ENCODE measurements at regions not wholly inside any gene's neighbourhood (a gene's known extent, or its start where the extent isn't known, plus 50 kb on each side); places are given as distances from the start of the nearest gene placed in this dataset.

GRCh38 chr14:87179936-87180335 lies 813.0 kb downstream of the GALC start:
- no peak for TF ChIP-seq CTCF (IDR thresholded peaks at IDR 0.05; ENCODE audit: borderline replicate concordance, extremely low read depth, low read length, poor library complexity, severe bottlenecking)
- TF ChIP-seq EZH2 (IDR thresholded peaks at IDR 0.05; ENCODE audit: borderline replicate concordance, low read depth, low read length, severe bottlenecking): no peak
- no peak for ATAC-seq (ENCODE audit: insufficient read depth, low read depth)
- DNase-seq: no peak

GRCh38 chr14:87178277-87178676 lies 814.7 kb downstream of the GALC start:
- Histone ChIP-seq H2AFZ (ENCODE audit: low read depth, low read length) (no peak overlapping the region), H4K20me1 (ENCODE audit: insufficient read depth, low read length) (no peaks in the 10 kb centered on the region), H3K4me1 (ENCODE audit: insufficient read depth, low read length) (no peaks in the 10 kb centered on the region), H3K27me3 (ENCODE audit: insufficient read depth, low read length, poor library complexity) (no peaks in the 10 kb centered on the region), H3K79me2 (ENCODE audit: insufficient read depth, low read length) (no peaks in the 10 kb centered on the region), H3K9me3 (ENCODE audit: insufficient read depth, low read length, severe bottlenecking) (no peaks in the 10 kb centered on the region), H3K27ac (ENCODE audit: low read length) (no peak overlapping the region), H3K36me3 (ENCODE audit: insufficient read depth, low read length) (no peaks in the 10 kb centered on the region), H3K4me2 (ENCODE audit: insufficient read depth, low read length) (no peak overlapping the region), H3K4me3 (ENCODE audit: low read depth in 1 of 2, low read length in 2 of 2) (no peak overlapping the region), H3K9ac (ENCODE audit: low read depth, low read length) (no peak overlapping the region)
- no peak for DNase-seq
- TF ChIP-seq EZH2 (IDR thresholded peaks at IDR 0.05; ENCODE audit: borderline replicate concordance, low read depth, low read length, severe bottlenecking) (no peak), CTCF (IDR thresholded peaks at IDR 0.05; ENCODE audit: borderline replicate concordance, extremely low read depth, low read length, poor library complexity, severe bottlenecking) (no peak)
- no peak for ATAC-seq (ENCODE audit: insufficient read depth, low read depth)

More at GRCh38 chr14:87179936-87180335, 813.0 kb downstream of the GALC start:
- Histone ChIP-seq H3K27me3 (ENCODE audit: insufficient read depth, low read length, poor library complexity) (no peaks in the 10 kb centered on the region), H3K4me2 (ENCODE audit: insufficient read depth, low read length) (no peak overlapping the region), H3K36me3 (ENCODE audit: insufficient read depth, low read length) (no peaks in the 10 kb centered on the region), H3K9ac (ENCODE audit: low read depth, low read length) (no peak overlapping the region), H4K20me1 (ENCODE audit: insufficient read depth, low read length) (no peaks in the 10 kb centered on the region), H3K79me2 (ENCODE audit: insufficient read depth, low read length) (no peaks in the 10 kb centered on the region), H3K4me3 (ENCODE audit: low read depth in 1 of 2, low read length in 2 of 2) (no peak overlapping the region), H3K4me1 (ENCODE audit: insufficient read depth, low read length) (no peaks in the 10 kb centered on the region), H3K27ac (ENCODE audit: low read length) (no peak overlapping the region), H3K9me3 (ENCODE audit: insufficient read depth, low read length, severe bottlenecking) (no peaks in the 10 kb centered on the region), H2AFZ (ENCODE audit: low read depth, low read length) (no peak overlapping the region)

GRCh38 chr14:87175175-87175574 lies 817.8 kb downstream of the GALC start:
- no peaks in the 10 kb centered on the region for H3K27me3 ChIP-seq (ENCODE audit: insufficient read depth, low read length, poor library complexity)
- no peaks in the 10 kb centered on the region for H3K4me1 ChIP-seq (ENCODE audit: insufficient read depth, low read length)
- no peak overlapping the region for H3K9ac ChIP-seq (ENCODE audit: low read depth, low read length)
- DNase-seq (no peak), ATAC-seq (ENCODE audit: insufficient read depth, low read depth) (no peak)
- no peak overlapping the region for H3K4me2 ChIP-seq (ENCODE audit: insufficient read depth, low read length)
- no peak overlapping the region for H3K4me3 ChIP-seq (ENCODE audit: low read depth in 1 of 2, low read length in 2 of 2)
- H3K9me3 ChIP-seq (ENCODE audit: insufficient read depth, low read length, severe bottlenecking): no peaks in the 10 kb centered on the region
- no peaks in the 10 kb centered on the region for H3K36me3 ChIP-seq (ENCODE audit: insufficient read depth, low read length)
- no peaks in the 10 kb centered on the region for H3K79me2 ChIP-seq (ENCODE audit: insufficient read depth, low read length)
- no peak overlapping the region for H3K27ac ChIP-seq (ENCODE audit: low read length)
- H4K20me1 ChIP-seq (ENCODE audit: insufficient read depth, low read length): no peaks in the 10 kb centered on the region
- no peak overlapping the region for H2AFZ ChIP-seq (ENCODE audit: low read depth, low read length)
- TF ChIP-seq EZH2 (IDR thresholded peaks at IDR 0.05; ENCODE audit: borderline replicate concordance, low read depth, low read length, severe bottlenecking) (no peak), CTCF (IDR thresholded peaks at IDR 0.05; ENCODE audit: borderline replicate concordance, extremely low read depth, low read length, poor library complexity, severe bottlenecking) (no peak)

GRCh38 chr14:87171141-87171540 lies 821.8 kb downstream of the GALC start:
- H3K27me3 ChIP-seq (ENCODE audit: insufficient read depth, low read length, poor library complexity): no peaks in the 10 kb centered on the region
- H3K79me2 ChIP-seq (ENCODE audit: insufficient read depth, low read length): no peaks in the 10 kb centered on the region
- H3K4me3 ChIP-seq (ENCODE audit: low read depth in 1 of 2, low read length in 2 of 2): no peak overlapping the region
- H3K4me2 ChIP-seq (ENCODE audit: insufficient read depth, low read length): no peak overlapping the region
- no peak overlapping the region for H3K27ac ChIP-seq (ENCODE audit: low read length)
- no peak overlapping the region for H2AFZ ChIP-seq (ENCODE audit: low read depth, low read length)
- H4K20me1 ChIP-seq (ENCODE audit: insufficient read depth, low read length): no peaks in the 10 kb centered on the region
- ATAC-seq (ENCODE audit: insufficient read depth, low read depth) (no peak), DNase-seq (no peak)
- no peaks in the 10 kb centered on the region for H3K9me3 ChIP-seq (ENCODE audit: insufficient read depth, low read length, severe bottlenecking)
- no peaks in the 10 kb centered on the region for H3K4me1 ChIP-seq (ENCODE audit: insufficient read depth, low read length)
- TF ChIP-seq CTCF (IDR thresholded peaks at IDR 0.05; ENCODE audit: borderline replicate concordance, extremely low read depth, low read length, poor library complexity, severe bottlenecking) (no peak), EZH2 (IDR thresholded peaks at IDR 0.05; ENCODE audit: borderline replicate concordance, low read depth, low read length, severe bottlenecking) (no peak)
- no peaks in the 10 kb centered on the region for H3K36me3 ChIP-seq (ENCODE audit: insufficient read depth, low read length)
- H3K9ac ChIP-seq (ENCODE audit: low read depth, low read length): no peak overlapping the region
